Iris pigment epithelial cell (primary cell): ENCODE measurements at regions not wholly inside any gene's neighbourhood (a gene's known extent, or its start where the extent isn't known, plus 50 kb on each side); places are given as distances from the start of the nearest gene placed in this dataset.

Experiments used
- DNase-seq: peaks from one replicate; pipeline ENCODE4 v3.0.0-alpha.2; 2011; ENCODE audit warnings: low read depth

DNA sequence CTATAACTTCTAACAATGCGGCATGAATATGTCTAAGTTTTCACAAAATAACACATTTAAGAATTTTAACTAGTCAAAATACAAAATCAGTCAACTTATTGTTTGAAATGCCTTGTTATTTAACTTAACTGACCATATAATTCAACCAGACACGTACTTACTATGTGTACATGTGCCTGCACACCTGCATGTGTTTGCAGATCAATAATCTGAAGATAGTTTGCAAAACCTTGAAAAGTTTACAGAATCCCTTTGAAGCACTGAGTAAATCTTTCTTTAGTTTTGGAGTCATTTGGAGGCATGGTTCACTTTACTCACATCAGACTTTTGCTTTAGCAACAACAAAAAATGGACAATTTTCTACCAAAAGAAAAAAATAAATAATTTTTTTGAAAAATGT, 363.8 kb downstream of the PMP22 start:
- no peak for DNase-seq

DNA sequence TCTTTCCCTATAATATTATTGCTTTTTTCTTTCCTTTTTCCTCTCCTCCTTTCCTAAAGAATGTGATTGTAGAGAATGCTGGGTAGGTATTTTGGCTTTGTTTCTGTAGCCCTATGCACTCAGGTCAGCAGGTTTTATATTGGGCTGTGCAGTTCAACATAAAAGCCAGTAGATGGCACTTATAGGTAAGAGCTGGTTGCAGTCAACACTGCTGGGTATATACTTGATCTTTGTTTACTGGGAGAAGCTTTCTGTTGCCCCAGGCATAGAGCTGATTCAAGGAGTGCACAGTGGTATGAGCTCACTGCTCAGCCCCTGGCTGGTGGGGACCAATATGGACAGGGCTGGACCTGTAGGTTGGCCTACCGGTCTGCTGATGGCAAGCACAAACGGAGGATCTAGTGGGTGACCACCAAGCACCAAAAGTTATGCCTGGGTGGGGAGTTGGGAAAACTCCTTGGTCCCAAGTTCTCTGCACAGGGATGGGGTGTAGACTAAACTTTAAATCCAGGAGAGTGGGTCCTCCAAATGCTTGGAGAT, 378.9 kb downstream of the PMP22 start:
- peak; percentile 28 for DNase-seq

DNA sequence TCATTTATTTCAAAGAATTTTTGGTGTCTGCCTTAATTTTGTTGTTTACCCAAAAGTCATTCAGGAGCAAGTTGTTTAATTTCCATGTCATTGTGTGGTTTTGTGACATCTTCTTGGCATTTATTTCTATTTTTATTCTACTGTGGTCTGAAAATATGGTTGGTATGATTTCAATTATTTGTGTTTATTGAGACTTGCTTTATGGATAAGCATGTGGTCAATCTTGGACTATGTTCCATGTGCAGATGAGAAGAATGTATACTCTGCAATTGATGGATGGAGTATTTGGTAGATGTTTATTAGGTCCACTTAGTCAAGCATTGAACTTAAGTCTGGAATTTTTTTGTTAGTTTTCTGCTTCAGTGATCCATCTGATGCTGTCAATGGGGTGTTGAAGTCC, 383.0 kb downstream of the PMP22 start:
- peak; percentile 31 for DNase-seq

- no peak for DNase-seq
Measured at GRCh38 chr17:14875557-14876412, 389.3 kb downstream of the PMP22 start.

DNA sequence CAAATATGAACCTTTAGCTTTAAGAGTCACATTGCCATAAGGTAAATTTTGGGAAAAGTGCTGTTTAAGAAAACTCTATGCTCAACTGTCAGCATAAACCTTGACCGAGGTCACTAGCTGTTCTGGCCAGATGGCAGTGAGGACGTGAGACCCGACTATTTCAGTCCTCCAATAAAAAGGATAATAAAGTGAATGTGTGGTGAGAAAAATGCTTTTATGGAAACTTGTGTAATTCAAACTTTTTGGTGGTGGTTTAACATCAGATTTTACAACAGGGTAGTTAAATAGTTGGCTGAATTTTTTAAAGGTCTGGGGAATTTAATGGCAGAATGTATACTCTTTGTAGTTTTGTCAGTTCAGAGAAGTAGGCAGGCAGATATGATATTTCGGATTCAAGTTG, 391.1 kb downstream of the PMP22 start:
- DNase-seq, result no peak

DNA sequence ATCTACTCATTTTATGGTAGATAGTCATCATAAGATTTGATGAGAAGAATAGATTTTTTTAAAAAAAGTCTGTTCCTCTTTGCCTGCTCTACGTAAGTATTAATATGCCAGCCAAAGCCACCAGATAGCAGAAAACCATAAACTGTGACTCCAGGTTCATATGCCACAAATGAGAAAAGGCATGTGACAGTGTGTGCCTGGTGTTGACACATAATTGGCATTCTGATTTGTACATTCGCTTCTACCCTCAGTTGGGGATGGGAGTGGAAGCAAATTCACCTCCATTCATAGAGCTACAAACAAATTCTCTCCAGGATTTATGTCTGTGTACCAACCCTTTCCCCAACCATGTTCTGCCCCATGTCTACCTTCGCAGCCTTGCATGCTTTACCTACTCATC, 391.6 kb downstream of the PMP22 start:
- no peak for DNase-seq

DNA sequence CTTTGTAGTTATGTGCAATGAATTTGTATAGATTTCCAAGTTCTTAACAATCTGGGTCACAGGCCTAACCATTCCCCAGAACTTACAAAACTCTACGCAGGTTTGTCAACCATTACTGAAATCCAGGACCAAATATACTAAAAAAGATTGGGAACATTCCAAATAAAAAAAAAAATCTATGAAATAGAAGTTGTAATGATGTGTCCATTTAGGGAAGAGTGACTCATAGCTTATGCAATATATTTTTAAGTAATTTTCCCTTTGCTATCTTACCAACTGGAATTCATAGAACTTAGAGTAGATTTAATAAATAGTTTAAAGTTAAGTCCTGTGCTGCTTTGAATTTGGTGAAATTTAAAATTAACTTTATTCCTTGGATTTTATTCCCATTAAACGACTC, 393.2 kb downstream of the PMP22 start:
- peak; percentile 65 for DNase-seq

DNA sequence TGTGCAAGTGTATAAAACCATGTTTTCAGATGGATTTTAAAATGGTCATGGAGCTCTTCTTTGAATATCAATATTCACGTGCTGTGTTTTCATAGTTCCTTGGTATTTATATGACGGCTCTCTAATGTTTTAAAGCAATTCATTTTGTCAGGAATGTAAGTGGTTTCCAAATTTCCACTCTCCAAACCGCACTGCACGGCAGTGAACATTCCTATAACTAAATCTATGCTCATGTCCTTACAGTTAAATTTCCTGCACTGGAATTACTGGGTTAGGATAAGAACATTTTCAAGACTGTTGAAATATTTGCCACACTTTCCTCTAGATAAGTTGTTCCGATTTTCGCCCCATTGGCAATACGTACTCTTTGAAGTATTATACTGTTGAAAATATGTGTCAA, 398.9 kb downstream of the PMP22 start:
- no peak for DNase-seq

GRCh38 chr17:14864127-14864526, 401.0 kb downstream of the PMP22 start:
- DNase-seq, result no peak

- DNase-seq, result peak; percentile 36
Measured at GRCh38 chr17:14859542-14859941, 405.6 kb downstream of the PMP22 start.

- no peak for DNase-seq
Measured at GRCh38 chr17:14856176-14856575, 408.9 kb downstream of the PMP22 start.

GRCh38 chr17:14854691-14855090, 410.4 kb downstream of the PMP22 start:
- no peak for DNase-seq

DNA sequence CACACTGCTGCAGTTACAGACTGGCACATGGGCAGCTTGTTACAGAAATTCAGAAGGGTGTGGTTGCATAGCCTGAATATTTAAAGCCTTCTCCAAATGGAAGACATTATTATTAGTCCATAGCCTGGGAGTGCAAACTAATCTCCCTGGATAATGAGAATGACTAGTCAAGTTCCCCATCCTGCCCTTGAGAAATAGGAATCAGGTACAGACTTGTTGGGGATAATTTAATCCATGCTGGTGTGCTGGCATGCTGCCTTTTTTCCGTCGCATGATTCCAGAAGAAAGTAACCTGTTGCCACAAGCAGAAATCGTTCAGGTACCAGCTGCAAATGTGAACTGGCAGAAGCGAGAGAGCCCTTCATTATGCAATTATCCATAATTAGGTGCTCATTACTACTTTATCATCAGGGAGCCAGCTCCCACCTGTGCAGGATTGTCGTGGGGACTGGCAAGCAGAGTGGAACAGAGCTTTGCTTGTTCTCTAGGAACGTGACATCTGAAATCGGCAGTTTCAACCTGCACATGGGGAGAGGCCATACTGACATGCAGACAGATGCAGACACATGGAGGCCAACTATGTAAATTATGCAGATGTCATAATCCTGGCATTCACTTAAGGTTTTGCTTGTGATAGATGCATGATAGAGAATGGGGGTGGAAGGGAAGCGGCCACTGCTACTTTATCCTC, 419.4 kb downstream of the PMP22 start:
- DNase-seq, result peak; percentile 70

DNA sequence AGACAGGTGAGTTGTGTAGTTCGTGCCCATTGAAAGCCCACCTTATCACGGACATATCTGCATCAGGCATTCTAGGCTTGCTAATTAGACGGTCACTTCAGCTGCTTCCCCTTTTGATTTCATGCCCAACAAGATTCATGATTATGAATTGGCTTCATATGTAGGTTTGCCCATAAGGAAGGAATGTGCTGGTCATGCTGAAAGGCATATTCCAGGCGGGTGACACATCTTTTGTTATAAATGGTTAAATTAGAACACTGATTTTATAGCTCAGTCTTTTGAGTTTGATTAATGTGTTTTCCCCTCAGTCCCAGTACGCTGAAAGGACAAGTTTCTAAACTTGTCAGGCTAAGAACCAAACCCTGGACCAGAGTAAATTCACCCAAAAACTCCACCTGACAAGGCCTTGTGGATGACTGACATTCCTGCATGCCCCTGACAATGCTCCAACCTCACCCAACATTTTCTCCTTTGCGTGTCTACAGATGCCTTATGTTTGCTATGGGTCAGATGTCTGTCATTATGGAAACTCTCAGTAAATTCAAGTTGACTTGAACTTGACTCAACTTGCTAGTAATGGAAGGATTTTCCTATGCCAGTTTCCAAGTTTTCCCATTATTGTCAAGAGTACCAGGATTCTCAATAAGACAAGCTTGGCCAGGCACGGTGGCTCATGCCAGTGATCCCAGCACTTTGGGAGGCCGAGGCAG, 421.9 kb downstream of the PMP22 start:
- DNase-seq, result no peak

DNA sequence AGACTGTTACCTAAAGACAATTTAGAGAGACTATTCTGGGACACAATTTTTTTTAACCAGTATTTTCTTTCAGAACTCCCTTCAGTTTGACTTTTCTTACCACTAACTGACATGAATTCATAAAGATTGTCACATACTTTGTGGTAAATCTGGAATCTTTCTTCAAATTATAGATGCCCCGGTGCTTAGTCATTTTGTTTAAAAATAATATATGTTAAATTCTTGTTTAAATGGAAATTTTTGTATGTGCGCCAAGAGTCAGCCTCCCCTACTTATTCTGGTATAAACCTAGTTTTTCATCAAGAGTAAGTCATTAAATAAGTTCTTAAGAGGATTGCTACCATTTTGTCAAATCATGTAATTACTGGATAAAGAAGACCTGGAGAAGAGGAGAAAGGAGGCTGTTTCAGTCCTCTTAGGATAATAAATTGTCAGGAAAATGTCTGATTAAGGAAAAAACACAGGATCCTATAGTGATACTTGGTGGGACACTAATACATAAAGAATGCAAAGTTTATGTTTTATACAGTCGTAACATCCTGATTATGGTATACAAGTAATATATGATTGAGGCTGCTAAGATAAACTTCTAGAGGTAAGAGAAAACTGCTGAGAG, 424.4 kb downstream of the PMP22 start:
- peak; percentile 87 for DNase-seq

GRCh38 chr17:14838567-14838966, 426.6 kb downstream of the PMP22 start:
- DNase-seq, result peak; percentile 25

DNA sequence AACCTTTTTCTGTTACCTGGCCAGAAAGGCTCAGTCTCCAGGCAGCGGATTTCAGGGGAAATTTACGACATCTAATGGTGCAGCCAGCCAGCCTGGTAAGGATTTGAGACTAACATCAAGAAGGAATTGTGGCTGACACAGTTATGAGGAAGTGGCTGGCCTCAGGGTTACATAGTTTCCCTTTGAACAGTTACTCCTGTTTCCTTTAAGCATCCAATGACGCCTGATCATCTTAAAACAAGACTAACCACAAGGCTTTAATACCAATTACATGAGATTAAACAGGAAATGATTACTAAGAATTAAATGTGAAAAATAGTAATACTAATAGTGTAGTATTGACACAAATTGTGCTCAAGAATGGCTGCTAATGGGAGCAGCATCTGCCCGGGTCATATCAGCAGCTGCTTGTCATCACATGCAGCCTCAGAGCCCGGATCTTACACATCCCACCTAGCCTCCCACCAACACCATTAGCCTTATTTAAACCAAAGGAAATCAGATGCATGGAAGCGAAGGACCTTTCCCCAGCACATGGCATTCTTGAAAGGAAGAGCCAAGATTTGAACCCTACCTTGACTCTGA, 431.8 kb downstream of the PMP22 start:
- peak; percentile 89 for DNase-seq

DNA sequence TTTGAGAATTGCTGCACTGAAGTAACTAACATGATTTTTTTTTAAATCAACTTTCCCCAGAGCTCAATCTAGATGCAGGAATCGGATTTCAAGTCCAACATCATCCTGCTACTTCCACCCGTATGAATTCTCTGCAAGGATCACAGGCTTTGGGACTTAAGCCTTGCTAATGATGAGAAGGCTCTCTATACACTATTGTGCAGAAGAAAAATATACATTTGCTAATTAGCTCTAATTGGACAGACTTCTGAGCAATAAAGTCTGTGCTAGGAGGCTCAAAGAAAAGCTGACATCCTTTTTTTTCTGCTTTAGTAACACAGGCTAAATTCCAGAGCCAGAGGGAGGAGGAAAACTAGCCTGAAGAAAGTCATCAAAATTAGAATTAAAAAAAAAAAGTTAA, 433.6 kb downstream of the PMP22 start:
- DNase-seq, result no peak

- DNase-seq, result no peak
Measured at GRCh38 chr17:14827396-14827919, 437.7 kb downstream of the PMP22 start.

DNA sequence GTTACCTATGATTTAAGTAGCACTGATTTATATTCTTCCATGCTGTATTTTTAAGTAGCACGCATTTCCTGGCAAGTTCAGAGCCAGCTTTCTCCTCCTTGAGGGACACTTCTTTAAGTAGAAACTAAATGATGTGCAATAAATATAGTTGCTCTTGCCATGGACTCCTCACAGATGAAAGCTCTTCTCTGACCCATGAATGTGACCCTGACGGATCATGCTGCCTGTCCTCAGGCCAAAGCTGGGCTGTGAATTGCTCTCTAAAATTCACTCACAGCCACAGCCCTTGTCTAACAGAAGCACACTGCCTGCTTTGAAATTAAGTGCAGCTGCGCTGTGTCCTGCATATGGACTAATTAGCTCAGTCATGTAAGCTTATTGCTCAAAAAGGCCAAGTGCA, 438.8 kb downstream of the PMP22 start:
- DNase-seq, result no peak

DNA sequence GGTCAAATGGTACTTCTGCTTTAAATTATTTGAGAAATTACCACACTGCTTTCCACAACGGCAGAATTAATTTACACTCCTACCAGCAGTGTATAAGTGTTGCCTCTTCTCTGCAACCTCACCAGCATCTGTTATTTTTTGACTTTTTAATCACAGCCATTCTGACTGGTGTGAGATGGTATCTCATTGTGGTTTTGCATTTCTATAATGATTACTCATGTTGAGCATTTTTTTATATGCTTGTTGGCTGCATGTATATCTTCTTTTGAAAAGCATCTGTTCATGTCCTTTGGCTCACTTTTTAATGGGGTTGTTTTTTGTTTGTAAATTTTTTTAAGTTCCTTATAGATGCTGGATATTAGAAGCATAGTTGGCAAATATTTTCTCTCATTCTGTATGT, 446.7 kb downstream of the PMP22 start:
- DNase-seq, result no peak

DNA sequence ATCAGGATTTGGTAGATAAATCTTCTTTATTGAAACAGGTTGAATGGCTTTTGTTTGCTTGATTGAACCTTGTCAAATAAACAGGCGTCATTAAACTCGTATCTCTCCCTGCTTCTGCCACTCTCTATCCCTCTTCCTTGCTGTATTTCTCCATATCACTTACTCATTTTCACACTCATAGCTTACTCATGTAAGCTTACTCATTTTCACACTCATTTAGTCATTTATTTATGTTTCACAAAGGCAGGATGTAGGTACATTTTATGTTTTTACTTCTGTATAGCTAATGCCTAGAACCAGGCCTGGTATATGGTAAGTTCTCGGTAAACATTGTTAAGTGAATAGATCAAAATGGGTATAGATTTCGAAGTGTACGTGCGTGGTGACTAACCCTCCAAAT, 450.0 kb downstream of the PMP22 start:
- DNase-seq, result peak; percentile 41
